ENCODE measurements at regions not wholly inside any gene's neighbourhood (a gene's known extent, or its start where the extent isn't known, plus 50 kb on each side); places are given as distances from the start of the nearest gene placed in this dataset.

- Histone ChIP-seq H3K9ac (ENCODE audit: extremely low read depth, insufficient read length, low read length) (no peak overlapping the region), H2AK5ac (ENCODE audit: insufficient read length, low read length) (no peak overlapping the region), H4K91ac (ENCODE audit: insufficient read length, low read depth, low read length) (no peak overlapping the region), H2BK12ac (ENCODE audit: insufficient read length, low read depth, low read length) (no peak overlapping the region), H3K4me2 (ENCODE audit: insufficient read depth, insufficient read length, low read length) (no peak overlapping the region), H4K20me1 (ENCODE audit: control insufficient read depth, insufficient read depth, insufficient read length) (no peaks in the 10 kb centered on the region), H3K14ac (ENCODE audit: insufficient read depth, low read length) (no peak overlapping the region), H2BK15ac (ENCODE audit: low read depth, low read length) (no peak overlapping the region), H3K4ac (ENCODE audit: low read depth, low read length) (no peak overlapping the region), H4K8ac (replicated peaks; ENCODE audit: insufficient read length, low read depth, low read length) (no peak overlapping the region), H3K79me1 (ENCODE audit: insufficient read depth, low read depth, low read length, poor library complexity, severe bottlenecking) (no peaks in the 10 kb centered on the region), H3K23ac (ENCODE audit: insufficient read length, low read depth, low read length) (no peak overlapping the region), H3K56ac (ENCODE audit: insufficient read length, low read depth, low read length) (no peak overlapping the region), H3K9me3 (ENCODE audit: control insufficient read depth, low read depth, low read length) (no peaks in the 10 kb centered on the region), H2BK5ac (ENCODE audit: insufficient read length, low read length) (no peak overlapping the region), H3K27me3 (ENCODE audit: insufficient read depth, low read length) (no peaks in the 10 kb centered on the region; the same call in 1 of the 2 replicates), H3K27ac (ENCODE audit: insufficient read length, low read depth, low read length) (no peak overlapping the region), H3K18ac (ENCODE audit: insufficient read length, low read depth, low read length) (no peak overlapping the region), H2BK20ac (ENCODE audit: low read depth, low read length, poor library complexity, severe bottlenecking) (no peak overlapping the region), H3K4me1 (ENCODE audit: insufficient read depth, low read length) (no peaks in the 10 kb centered on the region), H3K79me2 (ENCODE audit: insufficient read depth, low read length) (no peaks in the 10 kb centered on the region), H3T11ph (ENCODE audit: low read length) (no peak overlapping the region), H4K5ac (ENCODE audit: insufficient read length, low read depth, low read length) (no peak overlapping the region), H2AFZ (ENCODE audit: low read length) (no peak overlapping the region), H2BK120ac (ENCODE audit: low read depth, low read length, poor library complexity, severe bottlenecking) (no peak overlapping the region), H3K23me2 (ENCODE audit: insufficient read length, low read depth, low read length, poor library complexity, severe bottlenecking) (peaks cover 5% of the 10 kb centered on the region)
- Mint-ChIP-seq H3K27me3 (ENCODE audit: low read depth) (peaks cover 22% of the 10 kb centered on the region), H3K4me1 (peaks cover 35 to 57% of the 10 kb centered on the region in 2 experiments), H3K27ac (no peak overlapping the region; a peak in 1 of 7 replicates), H3K36me3 (ENCODE audit: insufficient read depth in 1 of 3, low read depth in 3 of 3) (no peaks in the 10 kb centered on the region), H3K4me3 (no peak overlapping the region), H3K9me3 (no peaks in the 10 kb centered on the region; a peak in 1 of 5 replicates)
- DNase-seq: no peak
- no CpG with 5 or more reads among the region's 4 CpGs for WGBS (ENCODE audit: extremely low coverage, insufficient read length, low lambda C conversion rate)
- TF ChIP-seq, protein P1, sequence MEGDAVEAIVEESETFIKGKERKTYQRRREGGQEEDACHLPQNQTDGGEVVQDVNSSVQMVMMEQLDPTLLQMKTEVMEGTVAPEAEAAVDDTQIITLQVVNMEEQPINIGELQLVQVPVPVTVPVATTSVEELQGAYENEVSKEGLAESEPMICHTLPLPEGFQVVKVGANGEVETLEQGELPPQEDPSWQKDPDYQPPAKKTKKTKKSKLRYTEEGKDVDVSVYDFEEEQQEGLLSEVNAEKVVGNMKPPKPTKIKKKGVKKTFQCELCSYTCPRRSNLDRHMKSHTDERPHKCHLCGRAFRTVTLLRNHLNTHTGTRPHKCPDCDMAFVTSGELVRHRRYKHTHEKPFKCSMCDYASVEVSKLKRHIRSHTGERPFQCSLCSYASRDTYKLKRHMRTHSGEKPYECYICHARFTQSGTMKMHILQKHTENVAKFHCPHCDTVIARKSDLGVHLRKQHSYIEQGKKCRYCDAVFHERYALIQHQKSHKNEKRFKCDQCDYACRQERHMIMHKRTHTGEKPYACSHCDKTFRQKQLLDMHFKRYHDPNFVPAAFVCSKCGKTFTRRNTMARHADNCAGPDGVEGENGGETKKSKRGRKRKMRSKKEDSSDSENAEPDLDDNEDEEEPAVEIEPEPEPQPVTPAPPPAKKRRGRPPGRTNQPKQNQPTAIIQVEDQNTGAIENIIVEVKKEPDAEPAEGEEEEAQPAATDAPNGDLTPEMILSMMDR (conservative IDR thresholded peaks at IDR 0.05): peak; percentile 63
These were observed 148.5 kb upstream of the SATB2 start for GRCh38 chr2:199606193-199606780.

Data from H9 (cell line).